Activated B cell treated with CpG ODN at 0.5 μM for 24 hours (primary cell): ENCODE measurements at regions not wholly inside any gene's neighbourhood (a gene's known extent, or its start where the extent isn't known, plus 50 kb on each side); places are given as distances from the start of the nearest gene placed in this dataset.
"Not testable (repeated sequence)": the region's sequence is repeated elsewhere in the genome, so short reads cannot be mapped to it uniquely, and the experiment has no call there.

Source experiments
- ATAC-seq: fragments of 200-7000 bp; cut with Tn5 transposase; one replicate; pipeline ENCODE4 v1.10.0; 2021; ENCODE audit warnings: low read depth, mild to moderate bottlenecking, moderate library complexity
- CTCF ChIA-PET: fragments of 350-600 bp; sonication (Branson Sonifier 250); formaldehyde crosslinking; loops from one replicate; lab custom pipeline; 2021; ENCODE audit warnings: antibody characterized with exemption; lab: Charles Lee
- POLR2A ChIA-PET: fragments of 350-600 bp; sonication (Branson Sonifier 250); formaldehyde crosslinking; loops from one replicate; lab custom pipeline; 2021; ENCODE audit warnings: antibody characterized with exemption; lab: Charles Lee
- DNase-seq: peaks from one replicate; pipeline ENCODE4 v3.0.0; 2022
- H3K27ac Mint-ChIP-seq: one replicate; pipeline ENCODE4 v1.8.0; 2020; ENCODE audit warnings: mixed read lengths
- H3K27me3 Mint-ChIP-seq: one replicate; pipeline ENCODE4 v1.8.0; 2021; ENCODE audit warnings: mixed read lengths
- H3K36me3 Mint-ChIP-seq: one replicate; pipeline ENCODE4 v1.8.0; 2021; ENCODE audit warnings: low read depth, mixed read lengths
- H3K4me1 Mint-ChIP-seq: one replicate; pipeline ENCODE4 v1.8.0; 2021; ENCODE audit warnings: mixed read lengths
- H3K4me3 Mint-ChIP-seq: one replicate; pipeline ENCODE4 v1.8.0; 2020; ENCODE audit warnings: mild to moderate bottlenecking, mixed read lengths
- H3K9me3 Mint-ChIP-seq: one replicate; pipeline ENCODE4 v1.8.0; 2020; ENCODE audit warnings: mixed read lengths
- CTCF ChIP-seq: fragments of 200-600 bp; IDR thresholded peaks from one replicate; pipeline ENCODE4 v1.8.0; 2022; ENCODE audit warnings: antibody characterized with exemption, mild to moderate bottlenecking
- intact Hi-C: fragments of 100-400 bp; cut with micrococcal nuclease; formaldehyde crosslinking; loops from one replicate; pipeline ENCODE4 v1.15.1; 2024

GRCh38 chr4:57763070-57763469, 652.9 kb upstream of the IGFBP7 start:
- Mint-ChIP-seq H3K4me3 (no peak overlapping the region), H3K27ac (no peak overlapping the region), H3K9me3 (peaks cover 7% of the 10 kb centered on the region), H3K36me3 (no peaks in the 10 kb centered on the region), H3K27me3 (no peaks in the 10 kb centered on the region), H3K4me1 (no peaks in the 10 kb centered on the region)
- ChIA-PET POLR2A (no interaction called here), CTCF (no interaction called here)
- DNase-seq: no peak
- intact Hi-C loops: no loop called here
- ATAC-seq: no peak
- no peak for TF ChIP-seq CTCF

GRCh38 chr4:57740625-57741190, 630.5 kb upstream of the IGFBP7 start:
- TF ChIP-seq CTCF: no peak
- Mint-ChIP-seq H3K9me3 (peaks cover 4% of the 10 kb centered on the region), H3K27me3 (no peaks in the 10 kb centered on the region), H3K27ac (no peak overlapping the region), H3K4me3 (no peak overlapping the region), H3K4me1 (no peaks in the 10 kb centered on the region), H3K36me3 (no peaks in the 10 kb centered on the region)
- CTCF ChIA-PET: no interaction called here
- DNase-seq (no peak), ATAC-seq (no peak)
- intact Hi-C loops: no loop called here
- POLR2A ChIA-PET: no interaction called here

GRCh38 chr4:57736781-57737180, 626.6 kb upstream of the IGFBP7 start:
- ChIA-PET CTCF (no interaction called here), POLR2A (no interaction called here)
- ATAC-seq: no peak

GRCh38 chr4:57734104-57734670, 624.0 kb upstream of the IGFBP7 start:
- no peaks in the 10 kb centered on the region for H3K36me3 Mint-ChIP-seq
- peaks cover 4% of the 10 kb centered on the region for H3K9me3 Mint-ChIP-seq
- intact Hi-C loops: no loop called here
- TF ChIP-seq CTCF: no peak
- H3K4me3 Mint-ChIP-seq: no peak overlapping the region
- H3K27me3 Mint-ChIP-seq: no peaks in the 10 kb centered on the region
- DNase-seq: no peak
- ChIA-PET CTCF (no interaction called here), POLR2A (no interaction called here)
- no peaks in the 10 kb centered on the region for H3K4me1 Mint-ChIP-seq
- no peak for ATAC-seq
- no peak overlapping the region for H3K27ac Mint-ChIP-seq

More at GRCh38 chr4:57736781-57737180, 626.6 kb upstream of the IGFBP7 start:
- Mint-ChIP-seq H3K9me3 (peaks cover 4% of the 10 kb centered on the region), H3K4me1 (no peaks in the 10 kb centered on the region), H3K27me3 (no peaks in the 10 kb centered on the region), H3K4me3 (no peak overlapping the region), H3K36me3 (no peaks in the 10 kb centered on the region), H3K27ac (no peak overlapping the region)
- no peak for DNase-seq
- no peak for TF ChIP-seq CTCF
- intact Hi-C loops: no loop called here

- DNase-seq, H3K4me1 Mint-ChIP-seq, H3K36me3 Mint-ChIP-seq, H3K27me3 Mint-ChIP-seq, CTCF ChIA-PET, H3K4me3 Mint-ChIP-seq, POLR2A ChIA-PET, intact Hi-C loops, H3K27ac Mint-ChIP-seq, ATAC-seq, H3K9me3 Mint-ChIP-seq: not testable (repeated sequence)
These were observed 619.8 kb upstream of the IGFBP7 start for GRCh38 chr4:57729775-57730570.
